ENCODE measurements at regions not wholly inside any gene's neighbourhood (a gene's known extent, or its start where the extent isn't known, plus 50 kb on each side); places are given as distances from the start of the nearest gene placed in this dataset.
"Not testable (repeated sequence)": the region's sequence is repeated elsewhere in the genome, so short reads cannot be mapped to it uniquely, and the experiment has no call there.

GRCh38 chr5:85395526-85395925, 1010.8 kb upstream of the EDIL3 start:
- no peaks in the 10 kb centered on the region for H3K4me1 ChIP-seq

GRCh38 chr5:85397451-85397850, 1012.8 kb upstream of the EDIL3 start:
- Histone ChIP-seq H3K27me3 (replicated peaks in 1 of 7) (no peaks in the 10 kb centered on the region), H3K9me3 (peaks cover 0 to 8% (median 2%) of the 10 kb centered on the region in 8 donors), H3K27ac (no peak overlapping the region), H3K36me3 (no peaks in the 10 kb centered on the region), H3K4me3 (no peak overlapping the region), H3K4me1 (no peaks in the 10 kb centered on the region)
- WGBS, 5 donors, result 82 to 94% (median 91%) methylated on average over 2 of the region's 2 CpGs
- no peak for DNase-seq
- TF ChIP-seq POLR2A (IDR thresholded peaks at IDR 0.05) (no peak), POLR2AphosphoS5 (IDR thresholded peaks at IDR 0.05) (no peak), CTCF (IDR thresholded peaks at IDR 0.05 in 8 of 11, conservative IDR thresholded peaks at IDR 0.05 in 3 of 11) (no peak)
- intact Hi-C loops (cut with DNase I; ENCODE audit: low total_unique reads), result no loop called here

More at GRCh38 chr5:85395526-85395925, 1010.8 kb upstream of the EDIL3 start:
- Histone ChIP-seq H3K36me3 (no peaks in the 10 kb centered on the region), H3K4me3 (no peak overlapping the region), H3K27ac (no peak overlapping the region), H3K27me3 (replicated peaks in 1 of 7) (no peaks in the 10 kb centered on the region), H3K9me3 (peaks cover 0 to 8% (median 2%) of the 10 kb centered on the region in 8 donors)
- DNase-seq, result no peak
- no peak for TF ChIP-seq POLR2AphosphoS5 (IDR thresholded peaks at IDR 0.05)
- no peak for TF ChIP-seq CTCF (IDR thresholded peaks at IDR 0.05 in 8 of 11, conservative IDR thresholded peaks at IDR 0.05 in 3 of 11)
- no peak for TF ChIP-seq POLR2A (IDR thresholded peaks at IDR 0.05)
- intact Hi-C loops (cut with DNase I; ENCODE audit: low total_unique reads), result no loop called here
- WGBS, 5 donors, result 77 to 90% (median 78%) methylated on average over 1 of the region's 1 CpG

- no peaks in the 10 kb centered on the region for H3K36me3 ChIP-seq
- peaks cover 0 to 16% (median 0%) of the 10 kb centered on the region in 8 donors for H3K9me3 ChIP-seq
- intact Hi-C loops (cut with DNase I; ENCODE audit: low total_unique reads), result no loop called here
- no peak overlapping the region for H3K27ac ChIP-seq
- no peaks in the 10 kb centered on the region for H3K27me3 ChIP-seq (replicated peaks in 1 of 7)
- TF ChIP-seq CTCF (IDR thresholded peaks at IDR 0.05 in 8 of 11, conservative IDR thresholded peaks at IDR 0.05 in 3 of 11) (no peak), POLR2AphosphoS5 (IDR thresholded peaks at IDR 0.05) (no peak), POLR2A (IDR thresholded peaks at IDR 0.05) (no peak)
- H3K4me3 ChIP-seq, result no peak overlapping the region
- H3K4me1 ChIP-seq, result no peaks in the 10 kb centered on the region
- 44 to 82% (median 63%) methylated on average over 1 of the region's 1 CpG for WGBS, 5 donors
- no peak for DNase-seq
Observed at GRCh38 chr5:85428426-85428934, 1043.8 kb upstream of the EDIL3 start.

- H3K36me3 ChIP-seq; H3K4me3 ChIP-seq; H3K27me3 ChIP-seq (replicated peaks in 1 of 7); H3K27ac ChIP-seq; intact Hi-C loops (cut with DNase I; ENCODE audit: low total_unique reads); H3K4me1 ChIP-seq: not testable (repeated sequence)
- DNase-seq, result peak; percentile 33
- peaks cover 0 to 19% (median 12%) of the 10 kb centered on the region in 8 donors for H3K9me3 ChIP-seq
- WGBS, 5 donors, result 84 to 89% (median 86%) methylated on average over 7 of the region's 7 CpGs
Observed at GRCh38 chr5:85431726-85432125, 1047.0 kb upstream of the EDIL3 start.

- H3K9me3 ChIP-seq, result peaks cover 0 to 4% (median 0%) of the 10 kb centered on the region in 8 donors
- intact Hi-C loops (cut with DNase I; ENCODE audit: low total_unique reads), result no loop called here
- H3K27ac ChIP-seq, result no peak overlapping the region
- WGBS, 5 donors, result 55 to 73% (median 61%) methylated on average over 3 of the region's 3 CpGs
- no peaks in the 10 kb centered on the region for H3K4me1 ChIP-seq
- H3K4me3 ChIP-seq, result no peak overlapping the region
- no peak for DNase-seq
- no peaks in the 10 kb centered on the region for H3K27me3 ChIP-seq (replicated peaks in 1 of 7)
- TF ChIP-seq POLR2A (IDR thresholded peaks at IDR 0.05), result no peak
- TF ChIP-seq POLR2AphosphoS5 (IDR thresholded peaks at IDR 0.05), result no peak
- TF ChIP-seq CTCF (IDR thresholded peaks at IDR 0.05 in 8 of 11, conservative IDR thresholded peaks at IDR 0.05 in 3 of 11), result no peak
- H3K36me3 ChIP-seq, result no peaks in the 10 kb centered on the region
Observed at GRCh38 chr5:85441156-85441555, 1056.5 kb upstream of the EDIL3 start.
